OCI-LY7 (cell line): ENCODE measurements at regions not wholly inside any gene's neighbourhood (a gene's known extent, or its start where the extent isn't known, plus 50 kb on each side); places are given as distances from the start of the nearest gene placed in this dataset.

ENCODE experiments used
- BruUV-seq: library from RNA; stranded (reverse); fragments of 400-500 nt; replicated peaks from 2 replicates; lab custom pipeline; 2021; lab: Mats Ljungman, UMichigan
- CTCF ChIA-PET: fragments of 300-600 bp; sonication (Branson Sonifier 250); formaldehyde crosslinking; loops from one replicate; lab custom pipeline; 2022; ENCODE audit warnings: antibody characterized with exemption; ENCODE audit not compliant: unreplicated experiment; lab: Charles Lee
- POLR2A ChIA-PET: fragments of 300-600 bp; sonication (Branson Sonifier 250); formaldehyde crosslinking; loops from one replicate; lab custom pipeline; 2022; ENCODE audit warnings: antibody characterized with exemption; lab: Charles Lee
- DNase-seq: peaks from one replicate; pipeline ENCODE4 v3.0.0-alpha.2; 2015; ENCODE audit warnings: low spot score
- H2AFZ ChIP-seq: fragments of 200-600 bp; sonication (generic), shearing (Covaris generic); 2 replicates; pipeline ENCODE4 v1.6.1; 2014; ENCODE audit warnings: mild to moderate bottlenecking, antibody characterized with exemption, low read length, moderate library complexity
- H3K27ac ChIP-seq: fragments of 200-600 bp; sonication (generic); 2 replicates; pipeline ENCODE4 v1.5.1; 2014; ENCODE audit warnings: mixed run types, low read depth, mild to moderate bottlenecking, moderate library complexity, low read length, inconsistent platforms; ENCODE audit not compliant: poor library complexity, severe bottlenecking
- H3K36me3 ChIP-seq: fragments of 200-600 bp; sonication (generic); 2 replicates; pipeline ENCODE4 v1.6.1; 2014; ENCODE audit warnings: mild to moderate bottlenecking, antibody characterized with exemption, low read length, moderate library complexity, mixed read lengths; ENCODE audit not compliant: insufficient read depth
- H3K4me1 ChIP-seq: fragments of 200-600 bp; sonication (generic); 2 replicates; pipeline ENCODE4 v1.5.1; 2014; ENCODE audit warnings: mild to moderate bottlenecking, low read length; ENCODE audit not compliant: insufficient read depth, poor library complexity, severe bottlenecking
- H3K4me2 ChIP-seq: fragments of 200-600 bp; sonication (generic); 2 replicates; pipeline ENCODE4 v1.6.1; 2014; ENCODE audit warnings: mild to moderate bottlenecking, low read length
- H3K4me3 ChIP-seq: fragments of 200-600 bp; sonication (generic); 2 replicates; pipeline ENCODE4 v1.5.1; 2014; ENCODE audit warnings: mild to moderate bottlenecking, low read depth, low read length; ENCODE audit not compliant: poor library complexity, severe bottlenecking
- H3K79me2 ChIP-seq: fragments of 200-600 bp; sonication (generic); 2 replicates; pipeline ENCODE4 v1.6.1; 2016; ENCODE audit warnings: low read depth, mild to moderate bottlenecking, low read length, moderate library complexity, mixed read lengths; ENCODE audit not compliant: insufficient read depth
- H3K9me2 ChIP-seq: fragments of 200-600 bp; sonication (generic); 2 replicates; pipeline ENCODE4 v1.6.1; 2016; ENCODE audit warnings: mild to moderate bottlenecking, low read length, mixed read lengths; ENCODE audit not compliant: insufficient read depth
- H3K9me3 ChIP-seq: fragments of 200-600 bp; sonication (generic); 2 replicates; pipeline ENCODE4 v1.6.1; 2014; ENCODE audit warnings: mild to moderate bottlenecking, mixed run types, low read length, mixed read lengths
- H4K20me1 ChIP-seq: fragments of 200-600 bp; sonication (generic); 2 replicates; pipeline ENCODE4 v1.6.1; 2014; ENCODE audit warnings: mild to moderate bottlenecking, antibody characterized with exemption, low read length, moderate library complexity, mixed read lengths; ENCODE audit not compliant: insufficient read depth
- EZH2phosphoT487 ChIP-seq: fragments of 200-600 bp; sonication (generic); IDR thresholded peaks from 2 replicates; pipeline ENCODE4 v1.6.1; 2018; ENCODE audit warnings: low read depth, borderline replicate concordance, mild to moderate bottlenecking, mixed run types, antibody characterized with exemption, low read length, moderate library complexity, mixed read lengths
- intact Hi-C: fragments of 100-400 bp; cut with micrococcal nuclease; formaldehyde crosslinking; loops from one replicate; pipeline ENCODE4 v1.10.0; 2022; ENCODE audit not compliant: unreplicated experiment
- TF ChIP-seq, protein P1 (sequence below): fragments of 200-600 bp; sonication (generic); conservative IDR thresholded peaks from 2 replicates; pipeline ENCODE4 v1.5.1; 2014; ENCODE audit warnings: mild to moderate bottlenecking, antibody characterized with exemption, low read length, moderate library complexity, mixed read lengths

- Histone ChIP-seq H4K20me1 (no peaks in the 10 kb centered on the region), H3K27ac (no peak overlapping the region), H3K9me2 (no peaks in the 10 kb centered on the region), H3K36me3 (no peaks in the 10 kb centered on the region), H2AFZ (no peak overlapping the region), H3K4me3 (no peak overlapping the region), H3K4me1 (no peaks in the 10 kb centered on the region), H3K4me2 (no peak overlapping the region), H3K79me2 (no peaks in the 10 kb centered on the region), H3K9me3 (no peaks in the 10 kb centered on the region)
- BruUV-seq: no TSS peak
- CTCF ChIA-PET: no interaction called here
- POLR2A ChIA-PET: interaction anchor here (0.6 to 0.9 kb wide), 2 partner anchors 187 to 460 kb away, joined by 3 read pairs; no protein-coding TSS in a partner anchor
- TF ChIP-seq EZH2phosphoT487: no peak
- TF ChIP-seq, protein P1, sequence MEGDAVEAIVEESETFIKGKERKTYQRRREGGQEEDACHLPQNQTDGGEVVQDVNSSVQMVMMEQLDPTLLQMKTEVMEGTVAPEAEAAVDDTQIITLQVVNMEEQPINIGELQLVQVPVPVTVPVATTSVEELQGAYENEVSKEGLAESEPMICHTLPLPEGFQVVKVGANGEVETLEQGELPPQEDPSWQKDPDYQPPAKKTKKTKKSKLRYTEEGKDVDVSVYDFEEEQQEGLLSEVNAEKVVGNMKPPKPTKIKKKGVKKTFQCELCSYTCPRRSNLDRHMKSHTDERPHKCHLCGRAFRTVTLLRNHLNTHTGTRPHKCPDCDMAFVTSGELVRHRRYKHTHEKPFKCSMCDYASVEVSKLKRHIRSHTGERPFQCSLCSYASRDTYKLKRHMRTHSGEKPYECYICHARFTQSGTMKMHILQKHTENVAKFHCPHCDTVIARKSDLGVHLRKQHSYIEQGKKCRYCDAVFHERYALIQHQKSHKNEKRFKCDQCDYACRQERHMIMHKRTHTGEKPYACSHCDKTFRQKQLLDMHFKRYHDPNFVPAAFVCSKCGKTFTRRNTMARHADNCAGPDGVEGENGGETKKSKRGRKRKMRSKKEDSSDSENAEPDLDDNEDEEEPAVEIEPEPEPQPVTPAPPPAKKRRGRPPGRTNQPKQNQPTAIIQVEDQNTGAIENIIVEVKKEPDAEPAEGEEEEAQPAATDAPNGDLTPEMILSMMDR: no peak
- intact Hi-C loops: no loop called here
- DNase-seq: no peak
Measured at GRCh38 chr4:188287169-188287894, 148.1 kb downstream of the TRIML1 start.

GRCh38 chr4:188289531-188290125, 150.4 kb downstream of the TRIML1 start:
- ChIA-PET CTCF (no interaction called here), POLR2A (no interaction called here)
- no peak overlapping the region for H3K4me2 ChIP-seq
- no peak overlapping the region for H2AFZ ChIP-seq
- TF ChIP-seq, protein P1: no peak
- no peak for TF ChIP-seq EZH2phosphoT487
- H4K20me1 ChIP-seq: no peaks in the 10 kb centered on the region
- H3K79me2 ChIP-seq: no peaks in the 10 kb centered on the region
- H3K9me3 ChIP-seq: no peaks in the 10 kb centered on the region
- H3K27ac ChIP-seq: no peak overlapping the region
- H3K4me3 ChIP-seq: no peak overlapping the region
- H3K4me1 ChIP-seq: no peaks in the 10 kb centered on the region
- no TSS peak for BruUV-seq
- no peaks in the 10 kb centered on the region for H3K9me2 ChIP-seq
- DNase-seq: no peak
- H3K36me3 ChIP-seq: no peaks in the 10 kb centered on the region
- intact Hi-C loops: no loop called here

DNA sequence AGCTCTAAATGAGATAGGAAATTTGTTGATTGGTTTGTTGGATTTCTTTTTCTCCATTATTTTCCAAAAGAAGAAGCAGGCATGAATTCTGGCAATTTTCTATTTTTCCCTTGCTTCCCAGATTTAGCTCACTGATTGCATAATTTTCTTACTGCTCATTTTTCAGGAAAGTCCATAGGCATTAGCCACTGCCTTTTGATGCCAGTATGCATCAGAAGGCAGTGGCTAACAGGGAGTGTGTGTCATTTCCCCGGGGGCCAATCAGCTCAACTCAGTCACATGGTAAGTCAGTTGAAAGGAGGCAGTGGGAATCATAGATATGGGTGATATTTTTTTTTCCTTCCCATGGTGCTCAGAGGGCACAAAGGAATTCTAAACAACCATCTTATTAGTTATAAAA, 156.7 kb downstream of the TRIML1 start:
- no TSS peak for BruUV-seq
- intact Hi-C loops: no loop called here
- Histone ChIP-seq H3K27ac (no peak overlapping the region), H3K4me3 (no peak overlapping the region), H3K9me2 (no peaks in the 10 kb centered on the region), H3K4me2 (no peak overlapping the region), H3K79me2 (no peaks in the 10 kb centered on the region), H3K9me3 (no peaks in the 10 kb centered on the region), H4K20me1 (no peaks in the 10 kb centered on the region), H3K4me1 (no peaks in the 10 kb centered on the region), H3K36me3 (no peaks in the 10 kb centered on the region), H2AFZ (no peak overlapping the region)
- POLR2A ChIA-PET: no interaction called here
- DNase-seq: no peak
- TF ChIP-seq EZH2phosphoT487: no peak
- TF ChIP-seq, protein P1: no peak
- CTCF ChIA-PET: no interaction called here
